ENCODE measurements at regions not wholly inside any gene's neighbourhood (a gene's known extent, or its start where the extent isn't known, plus 50 kb on each side); places are given as distances from the start of the nearest gene placed in this dataset.

DNA sequence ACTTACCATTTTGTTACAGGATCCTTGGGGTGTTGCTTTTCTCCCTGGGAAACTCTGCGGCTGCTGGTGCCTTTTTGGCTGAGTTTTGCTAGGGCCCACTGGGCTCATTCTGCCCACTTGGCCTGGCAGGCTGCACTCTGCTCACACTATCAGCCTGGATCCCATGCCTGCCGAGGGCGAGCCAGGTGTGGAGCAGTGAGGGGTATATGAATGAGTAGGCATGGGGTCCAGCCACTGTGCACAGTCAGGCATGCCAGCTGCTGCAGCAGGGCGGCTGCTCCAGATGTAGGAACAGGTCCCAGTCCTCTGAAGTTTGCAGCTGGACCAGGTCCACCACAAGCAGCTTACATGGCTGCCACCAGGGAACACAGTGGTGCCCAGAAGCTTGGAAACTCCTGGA is 136.4 kb upstream of the CNTN3 start:
- no peak for TF ChIP-seq EZH2 (IDR thresholded peaks at IDR 0.05; ENCODE audit: insufficient read depth, low read length)
- TF ChIP-seq, protein P1, sequence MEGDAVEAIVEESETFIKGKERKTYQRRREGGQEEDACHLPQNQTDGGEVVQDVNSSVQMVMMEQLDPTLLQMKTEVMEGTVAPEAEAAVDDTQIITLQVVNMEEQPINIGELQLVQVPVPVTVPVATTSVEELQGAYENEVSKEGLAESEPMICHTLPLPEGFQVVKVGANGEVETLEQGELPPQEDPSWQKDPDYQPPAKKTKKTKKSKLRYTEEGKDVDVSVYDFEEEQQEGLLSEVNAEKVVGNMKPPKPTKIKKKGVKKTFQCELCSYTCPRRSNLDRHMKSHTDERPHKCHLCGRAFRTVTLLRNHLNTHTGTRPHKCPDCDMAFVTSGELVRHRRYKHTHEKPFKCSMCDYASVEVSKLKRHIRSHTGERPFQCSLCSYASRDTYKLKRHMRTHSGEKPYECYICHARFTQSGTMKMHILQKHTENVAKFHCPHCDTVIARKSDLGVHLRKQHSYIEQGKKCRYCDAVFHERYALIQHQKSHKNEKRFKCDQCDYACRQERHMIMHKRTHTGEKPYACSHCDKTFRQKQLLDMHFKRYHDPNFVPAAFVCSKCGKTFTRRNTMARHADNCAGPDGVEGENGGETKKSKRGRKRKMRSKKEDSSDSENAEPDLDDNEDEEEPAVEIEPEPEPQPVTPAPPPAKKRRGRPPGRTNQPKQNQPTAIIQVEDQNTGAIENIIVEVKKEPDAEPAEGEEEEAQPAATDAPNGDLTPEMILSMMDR (IDR thresholded peaks at IDR 0.05; ENCODE audit: insufficient read depth, low read depth, low read length): no peak

Data from astrocyte (in vitro differentiated cells and primary cell).